Neural cell (in vitro differentiated cells): ENCODE measurements at regions not wholly inside any gene's neighbourhood (a gene's known extent, or its start where the extent isn't known, plus 50 kb on each side); places are given as distances from the start of the nearest gene placed in this dataset.

Experiments used
- EZH2 ChIP-seq: fragments of 200-600, 300-800 bp; shearing (Covaris generic), sonication (generic); IDR thresholded peaks from 2 replicates; pipeline ENCODE4 v1.6.1; 2014; ENCODE audit warnings: antibody characterized with exemption, low read length, borderline replicate concordance, mild to moderate bottlenecking; ENCODE audit not compliant: insufficient read depth, poor library complexity, severe bottlenecking
- RAD21 ChIP-seq: fragments of 450-650 bp; conservative IDR thresholded peaks from 2 replicates; pipeline ENCODE4 v1.6.1; 2014; ENCODE audit warnings: antibody characterized with exemption, mild to moderate bottlenecking, moderate library complexity

GRCh38 chr2:76000425-76000824 lies 289.7 kb upstream of the GCFC2 start:
- TF ChIP-seq RAD21, result no peak
- TF ChIP-seq EZH2, result no peak
